Gastroesophageal sphincter (tissue), 3 donors: ENCODE measurements at regions not wholly inside any gene's neighbourhood (a gene's known extent, or its start where the extent isn't known, plus 50 kb on each side); places are given as distances from the start of the nearest gene placed in this dataset.

Experiments
- CTCF ChIP-seq, 4 experiments: fragments of 200-600 bp in 2 of 4; fragments of 450-650 bp in 2 of 4; sonication (generic) in 1 of 4; IDR thresholded peaks; one replicate each; pipeline ENCODE4 v1.5.1; 2017 to 2019; ENCODE audit warnings: antibody characterized with exemption in 4 of 4, mild to moderate bottlenecking in 2 of 4, moderate library complexity in 2 of 4
- EP300 ChIP-seq: sonication (generic); formaldehyde crosslinking; IDR thresholded peaks from one replicate; pipeline ENCODE4 v1.6.1; 2017; ENCODE audit warnings: antibody characterized with exemption, mild to moderate bottlenecking
- POLR2A ChIP-seq, 2 donors: fragments of 450-650 bp; IDR thresholded peaks; one replicate each; pipeline ENCODE4 v1.6.1; 2017; ENCODE audit warnings: antibody characterized with exemption in 2 of 2, mild to moderate bottlenecking in 2 of 2, moderate library complexity in 1 of 2
- POLR2AphosphoS5 ChIP-seq: sonication (generic); formaldehyde crosslinking; IDR thresholded peaks from one replicate; pipeline ENCODE4 v1.6.1; 2017; ENCODE audit warnings: antibody characterized with exemption

GRCh38 chr20:58004900-58005299, 223.6 kb downstream of the ANKRD60 start:
- TF ChIP-seq CTCF (IDR thresholded peaks at IDR 0.05) (no peak), POLR2AphosphoS5 (no peak), POLR2A (IDR thresholded peaks at IDR 0.05) (no peak), EP300 (no peak)
